Activated CD4-positive, CD25-positive, alpha-beta regulatory T cell treated with anti-CD3 and anti-CD28 coated beads, Interleukin-2, amount 50 U/mL, for 72 hours (primary cell): ENCODE measurements at regions not wholly inside any gene's neighbourhood (a gene's known extent, or its start where the extent isn't known, plus 50 kb on each side); places are given as distances from the start of the nearest gene placed in this dataset.
A peak's percentile ranks its signal among the peaks of the same experiment; 100 is the strongest.

Experiments used
- DNase-seq: peaks from one replicate; pipeline ENCODE4 v3.0.0; 2021

DNA sequence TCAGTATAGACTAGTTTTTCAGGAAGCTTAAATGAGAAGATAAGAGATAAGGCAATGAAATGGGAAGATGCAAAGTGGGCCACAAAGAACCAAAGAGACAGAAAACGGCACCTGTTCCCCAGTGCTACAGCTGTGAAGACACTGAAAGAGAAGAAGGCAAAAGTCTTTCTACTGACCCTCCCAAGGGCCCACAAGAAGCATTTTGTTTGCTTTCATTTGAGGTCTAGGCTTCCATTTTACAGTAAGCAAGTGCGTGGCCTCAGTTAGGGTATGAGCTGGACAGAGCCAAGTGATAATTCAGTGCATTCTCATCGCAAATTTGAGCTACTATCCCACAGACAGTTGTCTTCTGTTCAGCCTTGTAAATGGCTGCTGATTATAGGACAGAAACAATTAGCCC is 53.4 kb upstream of the STK17B start:
- no peak for DNase-seq

DNA sequence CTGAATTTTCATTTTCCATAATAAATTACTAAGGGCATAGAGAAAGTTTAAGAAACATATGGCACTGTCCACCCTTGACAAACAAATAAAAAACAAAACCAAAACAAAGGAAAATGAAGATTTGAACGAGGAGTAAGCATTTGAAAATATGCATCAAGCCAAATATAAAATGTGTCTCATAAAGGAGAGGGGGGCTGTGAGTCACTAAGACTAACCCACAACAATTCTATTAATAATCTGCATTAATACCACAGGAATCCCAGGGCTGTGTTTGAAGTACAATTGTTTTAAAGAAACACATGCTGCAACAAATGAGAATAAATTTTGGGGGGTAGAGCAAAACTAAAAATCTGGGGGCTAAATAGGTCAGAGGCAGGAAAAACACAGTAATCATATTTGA is 53.8 kb upstream of the STK17B start:
- DNase-seq: no peak

DNA sequence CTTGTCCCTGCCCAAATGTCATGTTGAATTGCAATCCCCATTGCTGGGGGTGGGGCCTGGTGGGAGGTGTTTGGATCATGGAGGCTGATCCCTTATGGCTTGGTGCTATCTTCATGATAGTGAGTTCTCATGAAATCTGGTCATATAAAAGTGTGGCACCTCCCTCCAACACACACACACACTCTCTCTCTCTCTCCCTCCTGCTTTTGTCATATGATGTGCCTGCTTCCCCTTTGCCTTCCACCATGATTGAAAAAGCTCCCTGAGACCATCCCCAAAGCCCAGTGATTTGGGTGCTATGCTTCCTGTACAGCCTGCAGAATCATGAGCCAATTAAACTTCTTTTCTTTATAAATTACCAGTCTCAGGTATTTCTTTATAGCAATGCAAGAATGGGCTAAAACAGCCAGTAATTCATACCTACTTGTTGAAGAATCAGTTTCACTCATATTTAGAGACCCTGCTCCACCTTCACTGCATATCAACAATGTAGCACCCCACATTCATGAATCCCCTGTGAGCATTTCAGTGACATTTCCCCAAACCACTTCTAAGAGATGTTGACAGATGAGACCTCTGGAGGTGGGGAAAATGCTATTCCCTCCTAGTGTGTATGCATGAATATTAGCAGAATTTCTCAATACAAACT is 54.8 kb upstream of the STK17B start:
- no peak for DNase-seq

DNA sequence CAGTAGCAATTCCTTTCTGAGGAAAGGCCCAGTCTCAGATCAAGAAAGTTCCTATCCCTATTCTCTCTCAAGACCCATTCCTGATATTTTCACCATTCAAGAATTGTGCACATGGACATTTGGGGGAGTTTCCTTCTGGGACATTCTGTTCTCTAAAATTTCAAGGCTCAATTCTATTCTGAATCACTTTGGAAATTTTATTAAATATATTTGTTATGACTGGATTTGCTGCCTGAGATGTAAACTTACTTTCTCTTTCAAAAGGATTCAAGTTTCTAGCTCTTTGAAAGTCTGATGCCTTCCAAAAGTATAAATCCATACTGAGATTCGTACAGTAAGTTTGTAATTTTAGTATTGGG is 55.3 kb upstream of the STK17B start:
- DNase-seq: no peak

DNA sequence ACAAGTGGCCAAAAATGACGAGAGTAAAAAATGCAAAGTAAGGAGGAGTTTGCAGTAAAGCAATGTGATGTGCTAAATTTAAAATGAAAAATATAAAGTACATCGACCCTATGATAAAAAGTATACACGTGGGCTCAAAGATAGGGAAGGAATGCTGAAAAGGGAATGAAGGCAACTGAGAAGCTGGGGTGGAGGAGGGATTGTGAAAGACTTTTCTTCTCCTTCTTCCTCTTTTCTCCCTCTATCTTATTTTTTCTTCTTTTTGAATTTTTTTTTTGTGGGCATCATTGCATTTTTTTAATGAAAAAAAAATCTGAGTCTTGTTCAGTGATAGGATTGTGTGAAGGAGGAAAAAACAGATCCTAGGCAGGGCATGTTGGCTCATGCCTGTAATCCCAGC is 57.6 kb upstream of the STK17B start:
- DNase-seq: no peak

DNA sequence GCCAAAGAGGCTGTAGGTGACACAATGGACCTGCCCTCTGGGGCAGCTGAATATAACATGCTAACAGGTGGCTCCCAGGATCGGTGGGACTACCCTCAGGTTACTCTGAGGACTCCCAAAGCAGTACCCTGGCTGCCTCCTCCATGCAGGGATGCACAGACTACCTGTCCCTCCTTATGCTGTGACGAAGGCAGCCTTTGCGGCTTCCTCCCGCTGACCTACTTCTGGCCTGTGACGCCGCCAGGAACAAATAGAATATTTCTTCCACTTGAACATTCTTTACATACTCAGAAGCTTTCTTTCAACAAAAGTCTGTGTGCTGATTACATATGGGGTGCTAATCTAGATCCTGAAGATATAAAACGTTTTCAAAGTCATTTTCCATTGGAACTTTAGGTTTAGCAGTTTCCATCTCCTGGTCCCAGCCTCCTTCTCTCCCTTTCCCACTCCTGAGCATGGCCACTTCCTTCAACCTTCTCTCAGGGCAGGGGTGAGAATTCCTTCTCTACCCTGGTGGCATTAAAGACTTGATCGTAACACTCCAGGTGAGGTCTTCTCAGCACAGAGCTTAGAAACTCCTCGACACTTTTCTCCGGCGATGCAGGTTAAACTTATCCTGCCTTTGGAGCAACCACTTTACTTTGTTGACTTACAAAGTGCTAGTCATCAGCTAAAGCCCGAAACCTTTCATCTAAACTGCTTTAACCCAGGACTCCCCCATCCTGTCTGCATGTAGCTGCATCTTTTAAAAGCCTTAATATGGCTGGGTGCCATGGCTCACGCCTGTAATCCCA is 58.9 kb upstream of the STK17B start:
- DNase-seq: peak; percentile 44

DNA sequence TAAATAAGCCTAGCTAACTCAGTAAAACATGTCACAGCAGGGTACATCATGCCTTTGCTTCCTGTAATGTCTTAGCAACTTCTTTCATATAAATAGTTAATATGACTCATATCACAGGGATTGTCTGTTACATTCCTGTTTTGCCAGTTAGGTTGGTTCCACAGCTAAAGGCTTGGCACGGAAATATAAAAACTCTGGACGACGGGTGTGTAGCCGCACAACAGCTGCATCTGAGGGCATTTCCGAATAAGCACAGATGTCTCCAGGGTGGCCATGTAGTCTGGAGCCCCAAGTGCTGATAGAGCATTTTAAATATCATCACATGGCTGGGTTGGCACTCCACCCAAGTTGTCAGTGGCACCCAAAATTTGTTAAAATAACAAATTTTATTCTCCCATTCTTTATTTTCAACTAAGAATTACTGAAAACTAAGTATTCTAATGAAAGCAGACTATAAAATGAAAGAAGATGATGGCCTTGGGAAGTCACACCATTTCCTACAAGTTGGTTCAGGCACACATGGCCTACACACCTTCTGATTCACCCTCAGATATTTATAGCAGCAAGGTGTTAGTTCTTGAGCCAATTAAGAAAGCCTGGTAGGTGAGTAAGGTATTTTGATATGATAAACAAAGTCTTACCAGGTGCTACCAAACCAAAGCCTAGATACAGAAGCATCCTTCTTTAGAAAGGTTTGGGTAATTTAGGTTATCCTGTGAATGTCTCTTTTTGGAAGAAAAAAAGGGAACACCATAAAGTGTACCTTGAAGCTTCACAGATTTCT is 61.8 kb upstream of the STK17B start:
- no peak for DNase-seq

DNA sequence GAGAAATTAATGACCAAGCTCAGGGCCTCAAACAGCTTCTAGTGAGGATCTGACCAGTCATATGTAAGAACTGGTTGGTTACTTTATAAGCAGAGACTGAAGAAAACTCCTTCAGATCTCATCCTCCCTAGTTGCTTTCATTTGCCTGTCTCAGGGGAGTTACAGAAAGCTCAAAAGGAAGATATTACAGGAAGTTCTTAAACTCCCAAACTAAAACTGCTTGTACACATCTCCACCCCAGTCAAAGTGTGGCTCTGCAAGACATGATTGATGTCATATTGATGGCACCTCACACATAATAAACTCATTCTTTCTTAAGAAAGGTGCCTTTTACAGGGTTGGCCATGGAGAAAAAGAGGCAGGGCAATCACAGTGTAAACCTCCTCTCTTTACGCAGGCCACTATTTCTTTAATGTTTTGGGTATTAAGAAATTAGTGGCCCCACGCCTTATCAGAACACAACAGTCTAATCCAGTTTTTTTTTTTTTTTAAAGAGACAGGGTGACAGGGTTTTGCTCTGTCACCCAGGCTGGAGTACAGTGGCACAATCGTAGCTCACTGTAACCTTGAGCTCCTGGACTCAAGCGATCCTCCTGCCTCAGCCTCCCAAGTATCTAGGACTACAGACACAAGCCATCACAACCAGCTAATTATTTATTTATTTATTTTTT is 62.6 kb upstream of the STK17B start:
- DNase-seq: no peak

DNA sequence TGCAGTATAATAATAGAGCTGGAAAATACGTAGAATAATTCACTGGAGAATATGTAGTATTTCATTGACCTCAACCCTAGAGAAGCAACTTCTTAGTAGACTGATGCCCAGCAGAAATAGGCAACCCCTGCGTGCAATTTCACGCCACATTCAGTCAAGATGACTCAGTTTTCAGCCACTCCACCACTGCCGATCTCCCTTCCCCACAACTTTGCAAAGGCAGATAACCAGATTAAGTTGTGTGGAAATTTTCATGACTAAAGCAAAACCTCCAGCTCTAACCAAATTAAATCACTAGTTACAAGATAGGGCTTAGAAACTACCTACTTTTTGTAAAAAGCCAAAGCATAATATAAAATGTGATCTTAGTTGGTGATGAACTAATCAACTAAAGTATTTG is 63.3 kb upstream of the STK17B start:
- DNase-seq: peak; percentile 46

DNA sequence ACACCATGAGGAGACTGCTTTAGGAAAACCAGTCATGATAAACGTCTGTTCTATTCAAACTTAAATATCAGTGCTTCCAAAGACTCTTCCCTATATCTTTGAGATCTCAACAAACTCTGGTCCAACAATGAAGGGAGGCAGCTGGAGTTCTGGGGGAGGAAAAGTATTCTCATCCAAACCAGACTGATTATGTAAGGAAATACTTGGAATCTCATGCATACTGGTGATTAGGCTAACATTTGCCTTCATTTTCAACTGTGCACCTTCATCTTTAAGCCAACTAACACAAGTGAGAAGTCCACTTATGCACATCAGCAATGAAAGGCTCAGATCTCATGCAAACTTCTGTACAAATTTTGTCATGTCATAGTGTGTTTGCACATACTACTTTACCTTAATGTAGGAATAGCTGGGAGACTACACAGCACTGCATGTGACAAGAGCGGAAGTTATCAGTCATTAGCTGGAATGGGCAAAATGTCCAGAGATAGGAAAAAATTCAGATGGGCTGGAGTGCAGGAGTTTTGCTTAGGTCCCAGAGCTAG is 67.5 kb upstream of the STK17B start:
- no peak for DNase-seq

DNA sequence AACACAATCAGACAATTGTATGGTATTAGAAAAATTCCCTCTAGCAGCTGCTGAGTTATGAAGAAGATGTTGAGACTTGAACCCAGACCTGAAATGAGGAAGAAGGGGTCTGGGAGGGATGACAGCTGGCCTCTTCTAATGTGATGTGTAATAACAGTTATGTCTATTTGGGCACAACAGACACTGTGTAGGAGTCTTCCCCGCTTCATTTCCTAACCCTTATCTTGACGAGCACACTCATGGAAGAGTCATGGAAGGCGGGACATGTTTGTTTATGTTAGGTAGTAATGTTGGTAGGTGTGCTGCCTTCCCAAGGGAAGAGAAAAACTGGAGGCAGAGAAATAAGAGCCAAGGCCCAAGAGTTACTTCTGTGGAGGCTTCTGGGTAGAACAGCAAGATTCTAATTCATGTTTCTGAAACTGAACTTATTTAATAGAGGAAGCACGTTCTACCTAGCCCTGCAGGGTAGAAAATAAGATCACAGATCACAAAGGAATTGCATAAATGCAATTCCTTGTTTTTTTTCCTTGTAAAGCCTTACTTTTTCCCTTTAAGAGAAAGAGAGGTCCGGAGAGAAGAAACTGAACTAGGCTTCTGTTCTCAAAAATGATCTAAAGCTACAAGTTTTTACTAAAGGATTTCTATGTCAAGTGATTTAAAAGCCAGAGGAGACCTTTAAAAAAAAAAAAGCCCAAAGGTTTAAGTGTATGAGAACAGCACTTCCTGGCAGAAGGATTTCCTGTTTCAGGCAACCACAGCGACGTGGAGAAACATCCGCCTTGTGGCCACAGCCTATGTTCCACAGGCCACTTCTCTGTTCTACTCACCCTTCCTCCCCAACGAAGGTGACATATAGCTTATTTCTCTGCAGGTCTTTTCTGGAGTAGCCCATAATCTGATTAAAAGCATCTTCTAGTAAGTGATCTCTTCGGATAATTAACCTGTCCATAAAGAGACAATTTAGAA is 68.5 kb upstream of the STK17B start:
- DNase-seq: peak; percentile 65

DNA sequence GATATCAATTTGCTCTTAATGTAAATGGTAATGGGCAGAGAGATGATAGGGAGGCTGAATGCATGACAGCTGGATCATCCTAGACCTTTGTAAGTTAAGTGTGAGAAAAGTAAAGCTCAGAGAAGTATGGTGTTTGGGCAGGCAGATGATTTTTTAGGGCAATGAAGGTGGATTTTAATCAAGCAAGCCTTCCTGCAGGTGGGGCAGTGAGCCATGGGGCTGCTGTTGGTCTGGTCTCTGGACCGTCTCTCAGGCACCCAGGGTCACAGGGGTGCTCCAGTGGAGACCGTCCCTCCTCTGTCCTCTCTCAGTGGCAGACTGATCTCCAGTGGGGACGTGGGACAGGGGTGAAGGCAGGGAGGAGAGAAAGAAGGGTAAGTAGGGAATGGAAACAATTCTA is 69.8 kb upstream of the STK17B start:
- DNase-seq: no peak

DNA sequence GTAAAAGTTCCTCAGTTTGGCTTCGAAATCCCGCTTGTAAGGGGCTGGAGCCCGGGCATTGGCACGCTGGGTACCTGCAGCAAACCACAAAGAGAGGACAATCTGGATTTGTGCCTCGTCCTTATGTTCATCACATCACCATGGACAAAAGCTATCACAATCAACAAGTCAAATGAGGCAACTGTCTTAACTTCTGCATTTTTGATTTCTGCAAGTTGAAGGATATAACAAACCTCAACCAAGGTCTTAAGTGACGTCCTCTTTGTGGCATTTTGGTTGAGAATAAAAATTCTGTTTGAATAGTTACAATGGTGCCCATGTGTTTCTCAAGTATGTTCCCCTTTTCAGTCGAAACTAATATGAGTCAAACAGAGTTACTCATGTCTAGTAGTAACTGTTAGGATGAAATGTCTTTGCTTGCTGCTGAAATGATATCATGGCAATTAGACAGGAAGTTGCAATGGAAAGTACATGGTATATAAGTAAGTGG is 70.8 kb upstream of the STK17B start:
- no peak for DNase-seq

DNA sequence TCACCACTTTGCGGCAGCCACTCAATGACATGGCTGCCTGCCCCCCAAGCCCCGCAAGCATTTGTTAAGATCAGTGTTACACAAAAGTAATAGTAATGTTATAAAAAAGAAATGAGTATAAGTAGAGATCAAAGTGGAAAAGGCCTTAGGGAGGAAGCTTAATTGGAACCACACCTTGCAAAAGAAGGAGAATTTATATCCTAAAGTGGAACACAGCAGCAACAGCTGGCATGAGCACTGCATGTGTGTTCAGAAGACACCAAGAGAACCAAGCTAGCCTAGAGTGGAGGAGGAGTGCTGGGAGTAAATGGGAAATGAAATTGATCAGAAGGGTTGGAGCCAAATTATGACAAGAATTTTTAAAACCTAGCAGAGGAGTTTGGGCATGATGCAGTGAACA is 73.1 kb upstream of the STK17B start:
- no peak for DNase-seq

DNA sequence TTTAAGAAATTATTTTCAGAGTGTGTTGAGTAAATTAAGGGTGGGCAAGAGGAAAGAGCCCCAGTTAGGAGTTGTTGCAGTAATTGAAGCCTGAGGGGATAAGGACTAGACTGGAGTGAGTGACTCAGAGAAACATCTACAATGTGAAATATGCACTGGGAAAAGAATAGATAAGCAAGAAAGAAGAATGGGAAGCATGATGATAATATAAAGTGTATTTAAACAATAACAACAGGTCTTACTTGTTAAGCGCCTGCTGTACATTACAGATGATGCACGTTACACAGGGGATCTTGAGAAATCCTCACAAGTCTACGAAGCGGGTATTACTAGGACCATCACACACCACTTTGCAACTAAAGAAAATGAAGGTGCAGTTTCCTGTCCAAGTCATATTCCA is 73.6 kb upstream of the STK17B start:
- no peak for DNase-seq

DNA sequence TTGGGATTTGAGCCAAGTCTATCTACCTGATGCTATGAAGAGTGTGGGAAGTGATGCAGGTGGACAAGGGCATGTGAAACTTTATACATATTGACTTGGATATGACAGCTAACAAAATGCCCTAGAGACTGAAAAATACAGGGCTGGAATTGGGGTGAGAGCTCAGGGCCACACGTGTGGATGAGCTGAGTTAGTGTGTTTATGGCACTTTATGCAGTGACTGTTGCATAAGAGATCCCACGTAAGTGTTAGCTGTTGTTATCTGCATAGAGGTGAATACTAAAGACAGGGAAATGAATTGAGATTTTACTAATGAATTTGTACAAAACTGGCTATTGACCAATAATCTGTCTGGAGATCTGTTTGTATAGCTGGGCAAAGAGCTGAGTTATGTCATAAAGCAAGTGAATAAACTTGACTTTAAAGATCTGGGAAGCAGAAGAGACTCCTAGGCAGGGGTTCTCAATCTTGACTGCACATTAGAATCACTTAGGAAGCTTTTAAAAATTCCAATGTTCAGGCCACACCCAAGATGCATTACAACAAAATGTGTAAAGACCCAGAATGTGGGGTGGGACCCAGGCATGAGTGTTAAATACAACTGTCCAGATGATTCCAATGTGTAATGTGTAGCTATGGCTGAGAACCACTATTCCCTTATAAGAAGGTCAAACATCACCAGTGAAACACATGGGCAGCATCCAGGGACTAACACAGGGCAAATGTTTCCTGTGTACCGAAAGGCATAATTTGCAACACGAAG is 74.2 kb upstream of the STK17B start:
- no peak for DNase-seq

DNA sequence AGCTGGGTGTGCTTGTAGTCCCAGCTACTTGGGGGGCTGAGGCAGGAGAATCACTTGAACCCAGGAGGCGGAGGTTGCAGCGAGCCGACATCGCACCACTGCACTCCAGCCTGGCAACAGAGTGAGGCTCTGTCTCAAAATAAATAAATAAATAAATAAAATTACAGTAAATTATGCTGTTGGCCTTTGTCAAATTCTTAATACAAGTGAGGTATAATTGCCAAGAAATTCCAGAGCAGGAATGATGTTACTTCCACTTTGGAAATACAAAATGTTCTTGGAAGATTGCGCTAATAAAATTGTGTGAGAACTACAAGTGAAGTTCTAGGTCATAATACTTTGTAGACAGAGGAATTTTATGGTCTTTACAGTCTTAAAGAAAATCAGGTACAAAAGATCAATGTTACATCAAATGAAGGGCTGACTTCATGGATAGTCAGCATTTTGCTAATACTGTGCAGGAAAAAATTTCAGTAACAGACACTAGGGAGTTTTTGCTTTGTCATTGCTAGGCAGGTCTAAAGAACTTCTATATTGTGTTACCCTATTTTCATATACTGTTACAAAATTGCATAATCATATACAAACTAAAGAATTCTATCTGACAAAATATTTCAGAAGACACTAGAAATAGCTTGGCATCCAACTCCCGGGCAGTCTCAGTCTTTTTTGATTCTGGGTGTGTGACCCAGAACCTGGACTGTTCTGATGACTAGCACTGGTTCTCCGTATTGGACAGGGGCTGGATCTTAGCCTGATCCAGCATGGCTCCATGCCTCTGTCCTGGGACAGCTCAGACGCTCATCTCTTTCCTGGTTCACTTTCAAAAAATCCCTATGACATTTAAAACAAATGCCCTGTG is 76.0 kb upstream of the STK17B start:
- no peak for DNase-seq

DNA sequence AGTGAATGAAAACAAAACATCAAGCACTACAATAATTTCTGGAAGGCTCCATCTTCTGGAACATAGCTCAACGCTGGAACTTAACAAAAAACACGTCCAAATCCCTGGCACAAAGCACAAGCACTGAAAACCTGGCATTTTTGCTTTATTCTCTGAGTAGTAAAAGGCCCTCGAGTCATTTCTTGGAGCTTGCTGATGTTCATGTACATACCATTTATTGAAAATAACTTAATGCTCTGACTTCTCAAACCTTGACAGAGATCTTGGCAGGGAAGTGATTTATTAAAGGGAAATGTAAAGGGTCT is 76.5 kb upstream of the STK17B start:
- DNase-seq: no peak

DNA sequence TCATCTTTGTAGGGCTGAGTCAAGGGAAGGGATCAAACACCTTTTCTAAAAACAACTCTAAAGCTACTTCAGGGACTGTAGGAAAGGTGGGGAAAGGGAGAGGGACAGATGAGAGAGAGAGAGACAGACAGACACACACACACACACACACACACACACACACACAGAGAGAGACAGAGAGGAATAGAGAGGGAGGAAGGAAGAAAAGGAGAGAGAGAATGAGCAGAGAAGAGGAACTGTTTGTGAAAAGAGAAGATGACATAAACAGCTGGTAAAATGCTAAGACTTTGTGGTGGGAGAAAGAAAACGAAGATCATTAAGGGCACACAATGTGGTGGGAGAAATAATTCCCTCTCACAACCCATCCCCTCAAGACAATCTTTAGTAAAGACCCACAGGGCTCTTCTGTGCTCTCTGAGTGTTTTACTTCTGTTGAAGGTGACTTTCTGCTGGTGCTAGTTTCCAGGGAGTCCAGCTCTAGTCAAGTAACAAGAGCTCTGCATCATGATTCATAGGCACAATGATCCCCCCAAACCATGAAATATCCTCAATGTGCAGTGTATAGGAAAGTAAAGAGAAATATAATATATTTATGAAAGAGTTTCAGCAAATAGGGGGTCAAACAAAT is 77.2 kb upstream of the STK17B start:
- no peak for DNase-seq

DNA sequence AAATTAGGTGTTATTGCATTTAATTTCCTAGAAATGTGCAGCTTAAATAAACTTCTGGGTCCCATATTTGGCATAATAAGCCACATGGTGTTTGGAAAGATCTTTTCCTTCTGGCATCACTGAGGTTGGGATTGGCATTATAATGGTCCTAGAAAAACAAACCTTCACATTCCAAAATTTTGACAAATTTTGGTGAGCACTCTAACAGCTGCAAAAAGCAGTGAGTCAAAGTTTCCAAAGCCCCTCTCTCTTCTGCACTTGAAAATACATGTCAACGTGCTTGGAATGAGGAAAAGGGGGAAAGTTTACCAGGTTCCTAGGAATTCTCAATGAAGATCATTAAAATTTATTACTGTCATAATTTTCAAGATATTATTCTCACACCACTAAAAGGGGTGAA is 77.8 kb upstream of the STK17B start:
- no peak for DNase-seq
